Mammary epithelial cell (primary cell): ENCODE measurements at regions not wholly inside any gene's neighbourhood (a gene's known extent, or its start where the extent isn't known, plus 50 kb on each side); places are given as distances from the start of the nearest gene placed in this dataset.

Experiments used
- EZH2 ChIP-seq: IDR thresholded peaks from 2 replicates; pipeline ENCODE4 v1.6.1; 2012; ENCODE audit warnings: low read length, inconsistent platforms, borderline replicate concordance
- TF ChIP-seq, protein P1 (sequence below), 2 donors: IDR thresholded peaks in 1 of 2; conservative IDR thresholded peaks in 1 of 2; 2 replicates each; pipeline ENCODE4 v1.5.1; 2011 to 2012; ENCODE audit warnings: inconsistent platforms in 2 of 2, low read length in 2 of 2, mild to moderate bottlenecking in 2 of 2, control low read depth in 1 of 2, low read depth in 1 of 2; ENCODE audit not compliant: insufficient read depth in 1 of 2; ENCODE audit errors: extremely low read depth in 1 of 2

DNA sequence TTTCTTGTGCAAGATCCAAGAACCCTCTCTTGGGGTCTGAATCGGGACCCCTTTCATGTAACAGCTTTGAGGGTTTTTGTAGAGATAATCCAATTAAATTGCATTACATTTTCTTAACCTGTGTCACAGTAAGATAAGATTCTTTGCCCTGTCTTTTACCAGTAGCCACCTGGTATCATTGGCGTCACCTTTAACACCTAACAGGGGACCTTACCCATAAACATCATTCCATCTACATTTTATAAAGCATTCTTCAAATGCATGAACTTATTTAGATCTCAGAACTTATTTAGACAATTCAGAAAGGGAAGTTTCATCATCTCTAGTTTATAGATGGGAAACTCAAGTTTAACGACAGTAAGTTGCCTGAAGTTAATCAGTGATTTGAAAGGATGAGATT, 106.4 kb upstream of the KLF6 start:
- TF ChIP-seq, protein P1, sequence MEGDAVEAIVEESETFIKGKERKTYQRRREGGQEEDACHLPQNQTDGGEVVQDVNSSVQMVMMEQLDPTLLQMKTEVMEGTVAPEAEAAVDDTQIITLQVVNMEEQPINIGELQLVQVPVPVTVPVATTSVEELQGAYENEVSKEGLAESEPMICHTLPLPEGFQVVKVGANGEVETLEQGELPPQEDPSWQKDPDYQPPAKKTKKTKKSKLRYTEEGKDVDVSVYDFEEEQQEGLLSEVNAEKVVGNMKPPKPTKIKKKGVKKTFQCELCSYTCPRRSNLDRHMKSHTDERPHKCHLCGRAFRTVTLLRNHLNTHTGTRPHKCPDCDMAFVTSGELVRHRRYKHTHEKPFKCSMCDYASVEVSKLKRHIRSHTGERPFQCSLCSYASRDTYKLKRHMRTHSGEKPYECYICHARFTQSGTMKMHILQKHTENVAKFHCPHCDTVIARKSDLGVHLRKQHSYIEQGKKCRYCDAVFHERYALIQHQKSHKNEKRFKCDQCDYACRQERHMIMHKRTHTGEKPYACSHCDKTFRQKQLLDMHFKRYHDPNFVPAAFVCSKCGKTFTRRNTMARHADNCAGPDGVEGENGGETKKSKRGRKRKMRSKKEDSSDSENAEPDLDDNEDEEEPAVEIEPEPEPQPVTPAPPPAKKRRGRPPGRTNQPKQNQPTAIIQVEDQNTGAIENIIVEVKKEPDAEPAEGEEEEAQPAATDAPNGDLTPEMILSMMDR (conservative IDR thresholded peaks at IDR 0.05 in 1 of 2, IDR thresholded peaks at IDR 0.05 in 1 of 2; ENCODE audit: extremely low read depth in 1 of 2, insufficient read depth in 1 of 2, low read depth in 1 of 2, low read length in 2 of 2): no peak
- no peak for TF ChIP-seq EZH2
